AG09319 (cell line): ENCODE measurements at regions not wholly inside any gene's neighbourhood (a gene's known extent, or its start where the extent isn't known, plus 50 kb on each side); places are given as distances from the start of the nearest gene placed in this dataset.
"Not testable (repeated sequence)": the region's sequence is repeated elsewhere in the genome, so short reads cannot be mapped to it uniquely, and the experiment has no call there.

Experiments
- DNase-seq: peaks from one replicate; pipeline ENCODE4 v3.0.0-alpha.2; 2010; ENCODE audit warnings: low read depth; ENCODE audit errors: extremely low read depth
- TF ChIP-seq, protein P1 (sequence below): IDR thresholded peaks from 2 replicates; pipeline ENCODE4 v1.5.1; 2011; ENCODE audit warnings: low read depth, mild to moderate bottlenecking, inconsistent platforms, low read length, moderate library complexity

DNA sequence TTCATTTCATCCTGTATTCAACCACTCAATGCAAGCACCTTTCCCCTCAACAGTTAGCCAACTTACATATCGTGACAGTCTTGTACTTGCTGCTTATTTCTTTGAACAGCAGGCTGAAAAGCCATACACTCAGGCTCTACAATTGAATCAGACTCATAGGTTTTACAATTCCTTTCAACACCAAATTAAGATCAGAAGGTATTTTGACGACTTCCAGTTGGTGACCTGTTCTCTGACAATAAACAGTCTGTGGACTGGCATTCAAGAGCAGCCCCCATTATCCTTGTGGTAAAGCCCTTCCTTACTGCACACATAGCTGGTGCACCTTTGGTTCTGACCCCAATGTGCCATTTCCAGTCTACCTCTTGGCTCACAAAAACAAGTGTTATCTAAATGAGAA lies 140.0 kb upstream of the MB21D2 start:
- TF ChIP-seq, protein P1, sequence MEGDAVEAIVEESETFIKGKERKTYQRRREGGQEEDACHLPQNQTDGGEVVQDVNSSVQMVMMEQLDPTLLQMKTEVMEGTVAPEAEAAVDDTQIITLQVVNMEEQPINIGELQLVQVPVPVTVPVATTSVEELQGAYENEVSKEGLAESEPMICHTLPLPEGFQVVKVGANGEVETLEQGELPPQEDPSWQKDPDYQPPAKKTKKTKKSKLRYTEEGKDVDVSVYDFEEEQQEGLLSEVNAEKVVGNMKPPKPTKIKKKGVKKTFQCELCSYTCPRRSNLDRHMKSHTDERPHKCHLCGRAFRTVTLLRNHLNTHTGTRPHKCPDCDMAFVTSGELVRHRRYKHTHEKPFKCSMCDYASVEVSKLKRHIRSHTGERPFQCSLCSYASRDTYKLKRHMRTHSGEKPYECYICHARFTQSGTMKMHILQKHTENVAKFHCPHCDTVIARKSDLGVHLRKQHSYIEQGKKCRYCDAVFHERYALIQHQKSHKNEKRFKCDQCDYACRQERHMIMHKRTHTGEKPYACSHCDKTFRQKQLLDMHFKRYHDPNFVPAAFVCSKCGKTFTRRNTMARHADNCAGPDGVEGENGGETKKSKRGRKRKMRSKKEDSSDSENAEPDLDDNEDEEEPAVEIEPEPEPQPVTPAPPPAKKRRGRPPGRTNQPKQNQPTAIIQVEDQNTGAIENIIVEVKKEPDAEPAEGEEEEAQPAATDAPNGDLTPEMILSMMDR: no peak
- no peak for DNase-seq

DNA sequence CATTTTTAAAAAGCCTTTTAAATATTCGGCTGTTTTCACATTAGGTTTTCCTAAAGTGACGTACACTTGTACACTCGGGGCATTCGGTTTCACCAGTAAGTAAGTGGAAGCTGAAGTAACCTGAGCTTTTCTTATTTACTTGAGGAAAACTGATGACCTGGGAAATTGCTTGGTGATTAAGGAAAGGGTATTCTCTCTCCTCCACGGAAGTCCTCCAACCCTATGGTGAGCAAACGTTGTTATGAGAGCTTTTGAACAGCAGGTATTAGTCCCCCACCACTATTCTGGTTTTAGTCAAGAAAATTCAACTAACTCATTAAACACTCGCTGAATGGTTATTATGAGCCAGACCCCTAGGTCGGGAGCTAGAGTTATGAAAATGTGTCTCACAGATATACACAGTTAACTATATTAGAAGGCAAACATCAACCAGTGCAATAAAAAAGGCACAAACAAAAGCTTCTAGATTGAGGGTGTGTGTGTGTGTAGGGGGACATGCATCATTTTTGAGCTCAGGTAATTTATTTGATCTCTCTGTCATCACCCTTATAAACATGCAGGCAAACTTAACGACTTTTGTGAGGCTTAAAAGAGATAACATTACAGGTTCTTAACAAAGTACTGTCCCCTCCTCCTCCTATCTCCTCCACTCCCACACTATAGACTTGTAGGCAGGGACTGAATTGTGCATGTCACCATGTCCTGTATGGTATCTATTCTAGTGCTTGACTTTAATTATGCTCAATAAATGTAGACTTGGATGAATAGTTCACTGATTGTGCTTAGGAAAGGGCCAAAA lies 143.3 kb upstream of the MB21D2 start:
- TF ChIP-seq, protein P1: no peak
- DNase-seq: no peak

DNA sequence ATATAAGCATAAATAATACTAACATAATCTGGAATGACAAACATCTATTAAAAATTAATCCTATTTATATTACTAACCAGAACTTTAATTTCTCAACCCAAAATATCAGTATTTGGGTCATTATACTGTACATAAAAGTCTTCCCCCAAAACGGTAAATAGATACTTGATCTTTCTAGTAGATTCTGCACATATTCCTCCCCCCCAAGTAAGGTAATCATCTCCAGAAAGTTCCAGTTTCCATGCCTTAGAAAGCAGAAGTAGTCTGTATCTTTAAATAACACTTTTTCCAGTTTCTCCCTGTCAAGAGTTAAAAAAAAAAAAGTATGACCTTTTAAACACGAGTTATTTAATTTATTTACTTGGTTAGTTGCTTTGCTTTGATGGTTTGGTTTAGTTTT lies 150.7 kb upstream of the MB21D2 start:
- DNase-seq: no peak
- TF ChIP-seq, protein P1: no peak

GRCh38 chr3:193069732-193070131 lies 152.1 kb upstream of the MB21D2 start:
- DNase-seq: not testable (repeated sequence)

DNA sequence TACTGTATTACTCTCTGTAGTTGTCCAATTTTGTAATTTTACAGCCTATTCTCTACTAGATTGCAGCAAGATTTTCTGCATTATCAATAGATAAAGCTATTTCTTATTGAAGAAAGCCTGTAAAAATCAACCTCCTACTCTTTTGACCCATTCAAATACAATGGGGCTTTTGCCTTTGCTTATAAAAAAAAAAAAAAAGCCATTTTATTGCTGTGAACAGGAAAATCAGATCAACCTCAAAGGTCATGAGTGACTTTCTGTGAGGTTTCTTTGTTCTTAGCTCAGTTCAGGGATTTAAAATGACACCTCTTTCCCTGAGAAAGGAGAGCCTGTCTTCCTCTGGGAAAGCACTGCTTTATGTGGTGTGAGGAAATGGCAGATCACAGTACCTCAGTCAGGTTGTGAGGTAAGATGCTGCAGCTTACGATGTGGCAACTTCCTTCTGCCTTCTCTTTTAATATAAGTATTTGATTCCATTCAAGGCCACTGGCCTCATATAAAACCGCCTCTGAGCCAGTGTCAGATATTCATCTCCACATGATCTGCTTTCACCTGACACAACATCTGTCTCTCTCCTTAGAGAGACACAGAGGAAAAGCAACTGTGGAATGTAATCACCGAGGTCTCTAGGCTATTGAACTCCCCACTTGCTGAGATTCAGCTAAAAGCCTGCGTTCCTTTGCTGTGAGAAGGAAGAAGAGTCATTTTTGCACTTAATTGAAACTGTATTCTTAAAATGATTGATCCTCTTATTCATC lies 161.5 kb upstream of the MB21D2 start:
- TF ChIP-seq, protein P1: no peak
- DNase-seq: no peak

DNA sequence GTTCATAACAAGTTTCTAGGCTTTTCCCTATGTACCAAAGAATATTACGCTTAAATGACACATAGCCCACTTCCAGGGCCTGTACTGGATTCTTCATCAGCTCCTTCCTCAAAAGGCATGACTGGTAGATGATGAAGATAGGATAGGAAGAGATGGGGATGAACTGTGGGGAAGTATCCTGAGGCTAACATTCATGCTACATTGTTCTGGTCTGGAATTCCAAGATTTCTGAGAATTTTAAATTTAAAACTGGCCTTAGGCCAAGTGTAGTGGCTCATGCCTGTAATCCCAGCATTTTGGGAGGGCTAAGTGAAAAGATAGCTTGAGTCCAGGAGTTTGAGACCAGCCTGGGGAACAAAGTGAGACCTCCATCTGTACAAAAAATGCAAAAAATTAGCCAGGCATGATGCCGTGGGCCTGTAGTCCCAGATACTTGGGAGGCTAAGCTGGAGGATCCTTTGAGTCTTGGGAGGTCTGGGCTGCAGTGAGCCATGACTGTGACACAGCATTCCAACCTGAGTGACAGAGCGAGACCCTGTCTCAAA lies 160.1 kb upstream of the PLAAT1 start:
- DNase-seq: no peak
- TF ChIP-seq, protein P1: no peak

DNA sequence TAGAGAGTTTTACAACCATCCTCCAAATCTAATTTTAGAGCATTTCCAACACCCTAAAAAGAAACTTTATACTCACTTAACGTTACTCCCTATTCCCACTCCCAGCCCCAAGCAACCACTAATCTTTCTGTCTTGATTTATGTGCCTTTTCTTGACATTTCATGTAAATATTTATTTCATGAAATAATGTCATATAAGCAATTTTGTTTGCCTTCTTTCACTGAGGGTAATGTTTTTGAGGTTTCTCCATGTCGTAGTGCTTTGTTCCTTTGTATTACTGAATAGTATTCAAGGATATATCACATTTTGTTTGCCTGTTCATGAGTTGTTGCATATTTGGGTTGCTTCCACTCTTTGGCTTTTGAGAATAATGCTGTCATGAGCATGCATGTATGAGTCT lies 155.4 kb upstream of the PLAAT1 start:
- TF ChIP-seq, protein P1: no peak
- no peak for DNase-seq
